Gastrocnemius medialis (tissue), 4 donors: ENCODE measurements at regions not wholly inside any gene's neighbourhood (a gene's known extent, or its start where the extent isn't known, plus 50 kb on each side); places are given as distances from the start of the nearest gene placed in this dataset.

ENCODE experiments used
- POLR2A ChIP-seq, 2 donors: fragments of 450-650 bp; IDR thresholded peaks; one replicate each; pipeline ENCODE4 v1.6.1; 2017; ENCODE audit warnings: antibody characterized with exemption in 2 of 2, mild to moderate bottlenecking in 2 of 2, moderate library complexity in 2 of 2
- TF ChIP-seq, protein P1 (sequence below), 5 experiments: fragments of 450-650 bp in 3 of 5; fragments of 200-600 bp in 2 of 5; sonication (generic) in 2 of 5; IDR thresholded peaks in 4 of 5; conservative IDR thresholded peaks in 1 of 5; 1 replicate in 4 of 5; 2 replicates in 1 of 5; pipeline ENCODE4 v1.5.1; 2016 to 2019; ENCODE audit warnings: antibody characterized with exemption in 5 of 5, mild to moderate bottlenecking in 3 of 5, moderate library complexity in 3 of 5

DNA sequence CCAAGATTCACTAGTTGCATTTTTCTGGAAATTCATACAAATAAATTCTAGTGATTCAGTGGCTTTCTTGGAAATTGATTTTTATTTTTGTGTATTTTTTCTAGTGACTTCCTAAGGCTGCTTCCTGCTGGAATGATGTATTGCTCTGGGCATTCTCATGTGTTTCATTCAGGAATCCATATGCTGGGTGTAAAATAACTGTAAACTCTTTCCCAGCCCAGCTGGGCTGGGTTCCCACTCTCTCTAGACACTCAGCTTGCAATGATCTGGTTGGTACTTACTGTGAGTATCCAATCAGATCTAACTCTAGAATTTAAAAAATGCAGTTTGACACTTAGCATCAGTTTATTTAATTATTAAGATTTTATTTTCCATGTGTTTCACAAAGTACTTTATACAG is 882.2 kb downstream of the STIM2 start:
- TF ChIP-seq, protein P1, sequence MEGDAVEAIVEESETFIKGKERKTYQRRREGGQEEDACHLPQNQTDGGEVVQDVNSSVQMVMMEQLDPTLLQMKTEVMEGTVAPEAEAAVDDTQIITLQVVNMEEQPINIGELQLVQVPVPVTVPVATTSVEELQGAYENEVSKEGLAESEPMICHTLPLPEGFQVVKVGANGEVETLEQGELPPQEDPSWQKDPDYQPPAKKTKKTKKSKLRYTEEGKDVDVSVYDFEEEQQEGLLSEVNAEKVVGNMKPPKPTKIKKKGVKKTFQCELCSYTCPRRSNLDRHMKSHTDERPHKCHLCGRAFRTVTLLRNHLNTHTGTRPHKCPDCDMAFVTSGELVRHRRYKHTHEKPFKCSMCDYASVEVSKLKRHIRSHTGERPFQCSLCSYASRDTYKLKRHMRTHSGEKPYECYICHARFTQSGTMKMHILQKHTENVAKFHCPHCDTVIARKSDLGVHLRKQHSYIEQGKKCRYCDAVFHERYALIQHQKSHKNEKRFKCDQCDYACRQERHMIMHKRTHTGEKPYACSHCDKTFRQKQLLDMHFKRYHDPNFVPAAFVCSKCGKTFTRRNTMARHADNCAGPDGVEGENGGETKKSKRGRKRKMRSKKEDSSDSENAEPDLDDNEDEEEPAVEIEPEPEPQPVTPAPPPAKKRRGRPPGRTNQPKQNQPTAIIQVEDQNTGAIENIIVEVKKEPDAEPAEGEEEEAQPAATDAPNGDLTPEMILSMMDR (IDR thresholded peaks at IDR 0.05 in 4 of 5, conservative IDR thresholded peaks at IDR 0.05 in 1 of 5) = no peak
- no peak for TF ChIP-seq POLR2A (IDR thresholded peaks at IDR 0.05)
